Suprapubic skin (tissue), 4 donors: ENCODE measurements at regions not wholly inside any gene's neighbourhood (a gene's known extent, or its start where the extent isn't known, plus 50 kb on each side); places are given as distances from the start of the nearest gene placed in this dataset.

Experiments
- CTCF ChIP-seq, 2 donors: fragments of 200-600 bp in 1 of 2; fragments of 450-650 bp in 1 of 2; sonication (generic) in 1 of 2; IDR thresholded peaks; one replicate each; pipeline ENCODE4 v1.5.1; 2016 to 2019; ENCODE audit warnings: antibody characterized with exemption in 2 of 2, mild to moderate bottlenecking in 1 of 2, moderate library complexity in 1 of 2
- EP300 ChIP-seq: sonication (generic); formaldehyde crosslinking; IDR thresholded peaks from one replicate; pipeline ENCODE4 v1.6.1; 2017; ENCODE audit warnings: antibody characterized with exemption
- POLR2A ChIP-seq, 2 donors: fragments of 450-650 bp; IDR thresholded peaks; one replicate each; pipeline ENCODE4 v1.6.1; 2017; ENCODE audit warnings: antibody characterized with exemption in 2 of 2, mild to moderate bottlenecking in 2 of 2, moderate library complexity in 2 of 2
- POLR2AphosphoS5 ChIP-seq, 3 donors: sonication (generic); formaldehyde crosslinking; IDR thresholded peaks; one replicate each; pipeline ENCODE4 v1.6.1; 2017; ENCODE audit warnings: antibody characterized with exemption in 3 of 3

GRCh38 chr4:160927311-160927710, 1236.5 kb downstream of the FSTL5 start:
- TF ChIP-seq POLR2AphosphoS5 (IDR thresholded peaks at IDR 0.05): no peak
- no peak for TF ChIP-seq CTCF (IDR thresholded peaks at IDR 0.05)
- no peak for TF ChIP-seq POLR2A (IDR thresholded peaks at IDR 0.05)
- TF ChIP-seq EP300: no peak
